ENCODE measurements at regions not wholly inside any gene's neighbourhood (a gene's known extent, or its start where the extent isn't known, plus 50 kb on each side); places are given as distances from the start of the nearest gene placed in this dataset.

- no peak for TF ChIP-seq CTCF (IDR thresholded peaks at IDR 0.05)
- no peak for TF ChIP-seq POLR2A (IDR thresholded peaks at IDR 0.05)
Measured at GRCh38 chr6:71209626-71210025, 79.0 kb upstream of the OGFRL1 start.

Measured in body of pancreas (tissue), 4 donors.